Hematopoietic multipotent progenitor cell treated with erythropoietin and hydrocortisone succinate and interleukin-3 and kit ligand, for 6 days (in vitro differentiated cells): ENCODE measurements at regions not wholly inside any gene's neighbourhood (a gene's known extent, or its start where the extent isn't known, plus 50 kb on each side); places are given as distances from the start of the nearest gene placed in this dataset.

Experiments
- DNase-seq: peaks from one replicate; pipeline ENCODE4 v3.0.0-alpha.2; 2015

DNA sequence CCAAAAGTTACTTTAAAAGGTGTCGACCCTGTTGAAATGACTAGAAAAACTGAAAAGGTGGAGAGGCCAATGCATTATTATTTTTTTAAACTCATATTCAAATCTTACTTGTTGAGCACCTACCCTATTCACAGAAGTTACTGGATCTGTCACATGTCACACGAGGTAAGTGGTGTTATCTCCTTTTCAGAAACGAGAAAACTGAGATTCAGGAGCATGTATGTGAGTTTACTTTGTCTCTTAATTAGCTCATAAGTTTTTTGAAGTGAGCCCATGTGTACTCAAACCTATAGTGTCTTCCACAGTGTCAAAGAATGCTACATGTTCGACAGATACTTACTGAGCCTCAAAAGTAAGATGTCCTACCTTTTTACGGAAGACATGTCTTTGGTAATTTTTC is 81.8 kb upstream of the EGLN3 start:
- DNase-seq = no peak

DNA sequence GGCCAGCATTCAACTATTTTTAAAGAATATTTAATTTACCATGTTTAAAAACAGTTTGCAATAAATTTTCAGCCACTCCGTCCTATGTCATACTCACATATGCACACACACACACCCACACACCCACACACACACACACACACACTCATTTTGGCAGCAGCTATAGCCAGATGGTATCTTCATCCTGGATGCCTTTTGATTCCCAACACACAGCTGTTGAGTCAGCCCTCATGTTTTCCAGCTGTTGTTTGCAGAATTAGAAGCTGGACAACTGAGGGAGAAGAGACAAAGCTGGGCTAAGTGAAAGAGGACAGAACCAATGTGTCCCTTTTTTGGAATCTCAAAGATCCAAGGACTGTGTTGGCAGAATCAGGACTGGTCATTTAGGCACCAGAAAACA is 80.0 kb upstream of the EGLN3 start:
- no peak for DNase-seq

DNA sequence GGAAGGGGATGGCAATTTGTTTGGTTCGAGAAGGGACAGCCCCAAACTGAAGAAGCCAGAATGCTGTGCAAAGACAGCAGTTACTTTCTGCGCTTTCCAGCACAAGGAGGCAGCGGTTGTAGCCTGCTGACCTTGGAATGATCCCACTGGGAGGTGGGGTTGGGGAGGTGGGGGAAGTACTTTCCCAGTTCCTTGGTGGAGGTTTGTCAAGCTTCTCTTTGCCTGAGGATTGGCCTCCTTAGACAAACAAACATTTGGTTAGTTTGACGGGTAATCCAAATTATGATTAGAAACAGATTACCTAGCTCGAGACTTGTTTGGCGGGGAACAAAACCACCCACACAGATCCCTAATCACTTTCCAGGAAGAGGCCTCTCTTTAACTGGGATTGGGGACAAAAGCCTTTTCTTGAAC is 79.1 kb upstream of the EGLN3 start:
- no peak for DNase-seq

DNA sequence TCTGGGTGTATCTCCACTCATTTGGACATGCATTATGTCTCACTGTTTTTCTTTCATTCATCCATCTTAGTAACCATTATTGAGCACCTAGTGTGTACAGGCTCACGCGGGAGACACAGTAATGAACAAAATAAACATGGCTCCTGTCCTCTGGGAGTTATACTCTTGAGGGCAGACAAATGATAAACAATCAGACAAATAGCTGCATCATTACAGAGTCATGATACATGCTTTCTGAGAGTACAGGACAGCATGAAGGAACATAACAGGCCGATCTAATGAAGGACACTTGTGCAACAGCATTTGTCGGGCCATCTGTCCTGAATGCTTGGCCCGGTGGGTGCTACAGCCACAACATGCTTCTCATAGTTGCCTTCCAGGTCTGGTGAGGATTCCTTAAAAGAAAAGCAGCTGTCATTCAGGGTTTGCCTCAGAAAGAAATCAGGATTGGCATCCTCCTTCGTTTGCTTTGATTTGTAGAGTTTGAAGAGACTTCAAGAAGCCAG is 77.2 kb upstream of the EGLN3 start:
- no peak for DNase-seq

DNA sequence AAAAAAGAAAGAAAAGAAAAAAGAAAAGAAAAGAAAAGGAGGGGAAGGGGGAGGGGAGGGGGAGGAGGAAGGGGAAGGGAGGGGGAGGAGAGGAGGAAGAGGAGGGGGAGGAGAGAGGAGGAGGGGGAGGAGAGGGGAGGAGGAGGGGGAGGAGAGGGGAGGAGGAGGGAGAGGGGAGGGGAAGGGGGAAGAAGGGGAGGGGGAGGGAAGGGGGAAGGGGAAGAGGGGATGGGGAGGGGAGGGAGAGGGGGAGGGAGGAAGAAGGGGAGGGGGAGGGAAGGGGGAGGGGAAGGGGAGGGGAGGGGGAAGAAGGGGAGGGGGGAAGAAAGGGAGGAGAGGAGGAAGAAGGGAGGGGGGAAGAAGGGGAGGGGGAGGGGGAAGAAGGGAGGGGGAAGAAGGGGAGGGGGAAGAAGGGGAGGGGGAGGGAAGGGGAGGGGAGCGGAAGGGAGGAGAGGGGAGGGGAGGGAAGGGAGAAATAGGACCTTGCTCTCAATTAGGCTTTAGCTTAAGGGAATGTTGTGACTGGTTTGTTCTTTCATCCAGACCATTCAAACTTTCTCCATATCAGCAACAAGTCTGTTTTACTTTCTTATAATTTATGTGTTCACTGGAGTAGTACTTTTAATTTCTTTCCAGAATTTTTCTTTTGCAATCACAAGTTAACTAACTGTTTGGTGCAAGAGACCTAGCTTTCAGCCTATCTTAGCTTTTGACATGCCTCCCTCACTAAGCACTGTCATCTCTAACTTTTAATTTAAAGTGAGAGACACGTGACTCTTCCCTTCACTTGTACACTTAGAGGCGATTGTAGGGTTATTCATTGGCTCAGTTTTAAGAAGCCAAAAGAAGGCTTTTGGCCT is 76.5 kb upstream of the EGLN3 start:
- DNase-seq = no peak

DNA sequence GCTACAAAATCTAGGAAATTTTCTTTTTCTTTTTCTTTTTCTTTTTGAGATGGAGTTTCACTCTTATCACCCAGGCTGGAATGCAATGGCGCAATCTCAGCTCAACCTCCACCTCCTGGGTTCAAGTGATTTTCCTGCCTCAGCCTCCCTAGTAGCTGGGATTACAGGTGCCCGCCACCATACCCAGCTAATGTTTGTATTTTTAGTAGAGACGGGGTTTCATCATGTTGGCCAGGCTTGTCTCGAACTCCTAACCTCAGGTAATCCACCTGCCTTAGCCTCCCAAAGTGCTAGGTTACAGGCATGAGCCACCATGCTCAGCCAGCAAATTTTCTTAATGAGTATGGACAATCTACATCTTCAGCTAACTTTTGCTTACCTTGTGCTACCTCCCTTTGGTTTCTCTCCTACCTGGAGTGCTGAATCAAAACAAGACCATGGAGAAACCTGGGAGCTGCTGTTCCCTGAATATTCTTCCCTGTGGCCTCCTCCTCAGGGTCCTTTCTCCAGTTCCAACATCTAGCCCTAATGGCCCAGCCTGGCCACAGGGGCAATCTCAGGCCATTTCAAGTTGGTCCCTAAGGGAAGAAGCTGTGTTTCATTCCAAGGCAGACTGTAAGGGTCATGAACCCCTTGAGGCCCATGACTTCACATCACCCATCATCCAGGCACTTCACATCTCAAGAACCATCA is 74.6 kb upstream of the EGLN3 start:
- DNase-seq = no peak

DNA sequence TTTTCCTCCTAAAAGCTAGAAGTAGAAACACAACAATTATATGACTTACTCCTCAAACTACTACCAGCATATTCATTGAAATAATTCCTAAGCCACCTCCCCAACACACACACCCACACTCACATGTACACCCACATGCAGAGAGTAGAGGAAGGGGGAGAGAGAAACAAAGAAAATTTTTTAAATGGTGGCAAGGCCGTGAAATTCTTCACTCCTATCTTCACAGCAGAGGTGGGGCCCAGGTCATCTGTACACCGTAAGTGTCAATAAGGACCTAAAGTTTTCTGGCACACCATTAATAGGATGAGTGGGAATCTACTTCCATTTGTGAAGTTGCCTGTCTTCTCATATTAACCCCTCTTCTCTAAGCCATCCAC is 73.9 kb upstream of the EGLN3 start:
- no peak for DNase-seq

DNA sequence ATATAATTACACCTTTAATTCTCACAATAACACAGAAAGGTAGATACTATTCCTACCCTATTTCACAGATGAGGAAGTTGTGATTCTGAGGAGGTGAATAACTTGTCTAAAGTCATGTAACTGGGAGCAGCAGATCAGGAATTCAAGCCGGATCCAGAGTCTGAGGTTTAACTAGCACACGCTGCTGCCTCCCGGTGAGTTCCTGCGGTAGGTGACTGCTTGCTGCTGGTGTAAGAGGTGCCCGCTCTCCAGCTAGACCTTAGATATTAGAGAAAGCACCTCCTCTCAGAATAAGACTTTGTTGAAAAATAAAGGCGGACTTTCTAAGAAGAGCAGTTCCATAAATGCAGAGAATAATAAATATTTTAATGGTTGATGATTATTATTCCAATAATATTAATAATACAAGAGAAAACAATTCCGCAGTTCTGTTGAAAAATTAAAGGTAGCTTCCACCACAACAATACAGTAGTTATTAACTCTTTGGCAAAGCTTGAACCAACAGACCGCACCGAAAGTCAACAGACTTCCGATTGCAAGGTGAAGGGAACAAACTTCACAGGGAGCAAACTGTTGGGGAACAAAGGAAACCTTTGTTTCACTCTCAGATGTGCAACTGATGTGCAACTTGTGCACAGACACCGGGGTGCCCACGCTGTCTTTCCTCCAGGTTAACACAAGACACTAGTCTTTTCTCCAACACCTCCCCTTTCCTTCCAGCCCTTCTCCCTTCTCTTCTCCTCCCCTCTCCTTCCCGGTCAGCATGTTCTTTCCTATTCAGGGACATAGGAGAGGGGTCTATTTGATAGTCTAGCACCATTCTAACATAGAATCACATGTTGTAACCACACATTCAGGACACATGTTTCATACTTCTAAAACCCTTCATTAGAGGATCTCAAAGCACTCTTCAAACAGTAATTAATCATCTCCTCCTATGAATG is 73.2 kb upstream of the EGLN3 start:
- DNase-seq = no peak

DNA sequence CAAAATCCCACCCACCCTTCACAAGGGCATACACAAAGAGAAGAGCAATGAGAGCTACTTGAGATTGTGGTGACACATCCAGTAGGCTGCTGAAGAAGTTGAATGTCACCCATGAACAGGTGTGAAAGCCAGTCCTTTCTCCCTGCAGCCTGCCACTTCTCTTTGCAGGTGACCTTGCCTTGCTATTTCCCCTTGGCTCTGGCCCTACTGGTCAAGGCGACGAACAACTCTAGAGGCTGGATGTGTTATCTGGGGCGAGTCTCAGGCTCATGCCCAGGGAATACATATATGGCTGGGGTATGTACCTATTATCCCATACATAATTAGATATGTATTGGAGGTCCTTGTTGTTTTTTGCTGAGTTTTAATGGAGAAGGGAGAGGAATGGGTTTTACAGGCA is 70.2 kb upstream of the EGLN3 start:
- DNase-seq = no peak

DNA sequence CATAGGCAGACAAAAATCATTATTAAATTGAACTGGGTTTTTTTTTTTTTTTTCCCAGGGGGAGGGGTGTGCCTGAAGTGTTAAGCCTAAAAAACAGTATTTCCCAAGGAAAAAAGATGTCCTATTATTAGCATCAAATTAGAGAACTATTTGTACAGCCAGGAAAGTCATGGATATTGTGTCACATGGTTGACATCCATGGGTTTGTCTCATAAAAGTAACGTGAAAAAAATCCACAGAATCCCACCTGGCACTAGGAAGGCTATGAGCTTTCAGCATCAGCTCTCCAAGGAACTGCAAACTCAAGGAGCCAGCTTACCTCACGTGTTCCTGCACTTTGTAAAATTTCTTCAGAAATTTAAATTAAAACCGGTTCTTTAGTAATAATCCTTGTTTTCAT is 69.1 kb upstream of the EGLN3 start:
- no peak for DNase-seq

DNA sequence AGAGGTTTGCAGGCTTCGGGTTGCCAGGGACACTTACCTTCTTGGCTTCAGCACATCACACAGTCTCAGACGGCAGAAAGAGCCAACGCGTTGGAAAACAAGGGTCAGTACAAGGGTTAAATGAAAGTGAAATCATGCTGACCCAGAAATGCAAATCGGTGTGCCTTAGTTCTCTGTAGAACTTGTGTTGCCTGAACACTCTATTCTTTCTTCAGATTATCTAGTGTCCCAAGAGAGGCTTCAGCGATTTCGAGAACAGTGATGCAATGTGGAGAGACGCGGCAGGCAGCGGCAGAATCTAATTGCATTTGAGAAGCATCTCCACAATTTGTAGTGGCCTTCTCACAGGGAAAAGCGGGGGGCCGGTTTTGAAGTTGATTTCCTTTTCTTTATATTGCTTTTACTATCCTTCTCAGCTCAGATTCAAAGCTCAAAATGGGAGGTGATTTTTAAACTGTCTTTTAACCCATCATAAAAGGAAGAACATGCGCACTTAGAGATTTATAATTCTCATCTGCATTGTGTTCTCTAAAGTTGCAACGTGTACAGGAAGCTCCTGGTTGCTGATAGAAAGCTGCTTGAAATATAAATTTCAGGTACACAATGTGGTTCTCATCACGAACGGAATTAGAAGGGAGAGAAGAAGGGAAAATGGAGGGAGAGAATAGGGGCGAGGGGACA is 67.8 kb upstream of the EGLN3 start:
- DNase-seq = no peak

DNA sequence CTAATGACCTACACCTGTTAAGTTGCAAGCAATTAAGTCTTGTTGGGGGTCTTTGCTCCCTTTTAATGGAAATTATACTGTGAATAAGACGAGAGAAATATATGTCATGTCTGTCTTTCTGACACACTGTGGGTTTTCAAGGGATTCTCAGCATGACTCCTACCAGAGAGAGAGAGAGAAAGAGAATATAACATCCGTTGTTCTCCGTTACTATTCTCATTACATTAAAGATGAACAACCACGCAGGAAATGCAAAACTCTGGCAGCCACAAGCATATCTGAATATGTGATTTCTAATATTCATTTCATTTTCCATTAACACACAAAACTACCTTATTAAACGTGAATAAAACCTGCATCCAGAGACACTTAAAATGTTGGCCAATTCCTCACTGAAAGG is 67.3 kb upstream of the EGLN3 start:
- DNase-seq = no peak

DNA sequence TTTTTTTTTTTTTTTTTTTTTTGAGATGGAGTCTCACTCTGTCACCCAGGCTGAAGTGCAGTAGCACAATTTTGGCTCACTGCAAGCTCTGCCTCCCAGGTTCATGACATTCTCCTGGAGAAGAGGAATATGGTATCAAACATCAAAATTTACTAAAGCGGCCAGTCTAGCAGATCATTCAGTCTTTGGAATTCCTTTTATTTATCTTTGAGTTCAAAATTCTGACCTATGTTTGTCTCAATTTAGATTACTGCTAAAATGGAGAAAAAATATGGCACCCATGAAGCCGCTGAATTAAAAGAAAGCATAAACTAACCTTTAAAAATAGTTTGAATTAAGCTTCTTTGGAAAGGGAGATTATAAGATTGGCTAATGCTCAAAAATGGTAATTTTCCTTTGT is 64.5 kb upstream of the EGLN3 start:
- DNase-seq = no peak

DNA sequence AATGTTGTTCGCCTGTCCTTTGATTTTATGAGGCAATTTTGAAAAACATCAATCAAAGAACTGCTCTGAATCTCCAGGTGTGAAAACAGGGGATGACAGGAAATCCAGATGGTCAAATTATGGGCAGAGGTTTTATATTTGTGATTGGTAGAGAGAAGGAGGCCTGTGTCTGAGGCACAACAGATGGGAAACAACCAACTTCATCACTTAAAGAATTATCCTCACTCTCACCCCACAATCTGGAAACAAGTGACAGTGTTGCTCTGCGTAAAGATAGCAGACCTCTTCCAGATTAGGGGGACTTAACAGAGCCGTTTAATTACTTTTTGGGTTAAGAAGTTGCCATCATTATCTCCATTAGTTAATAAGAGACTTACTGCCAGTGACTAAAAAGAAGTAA is 64.1 kb upstream of the EGLN3 start:
- DNase-seq = no peak

DNA sequence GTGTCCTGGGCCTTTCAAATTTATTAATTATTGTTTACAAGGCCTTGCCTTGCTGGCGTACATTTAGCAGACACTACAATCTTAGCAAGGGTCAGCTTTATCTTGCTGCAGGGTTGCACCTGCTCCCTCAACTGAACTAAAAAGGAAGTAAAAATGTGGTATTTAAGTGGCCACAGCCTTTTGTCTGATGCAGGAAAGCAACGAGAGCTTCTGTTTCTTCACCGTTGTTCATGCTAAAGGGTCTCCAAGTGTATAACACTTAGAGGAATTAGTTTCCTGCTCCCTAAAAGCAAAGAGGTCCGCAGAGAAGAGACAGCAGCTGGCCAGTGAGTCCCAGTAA is 62.8 kb upstream of the EGLN3 start:
- DNase-seq = peak; percentile 67

DNA sequence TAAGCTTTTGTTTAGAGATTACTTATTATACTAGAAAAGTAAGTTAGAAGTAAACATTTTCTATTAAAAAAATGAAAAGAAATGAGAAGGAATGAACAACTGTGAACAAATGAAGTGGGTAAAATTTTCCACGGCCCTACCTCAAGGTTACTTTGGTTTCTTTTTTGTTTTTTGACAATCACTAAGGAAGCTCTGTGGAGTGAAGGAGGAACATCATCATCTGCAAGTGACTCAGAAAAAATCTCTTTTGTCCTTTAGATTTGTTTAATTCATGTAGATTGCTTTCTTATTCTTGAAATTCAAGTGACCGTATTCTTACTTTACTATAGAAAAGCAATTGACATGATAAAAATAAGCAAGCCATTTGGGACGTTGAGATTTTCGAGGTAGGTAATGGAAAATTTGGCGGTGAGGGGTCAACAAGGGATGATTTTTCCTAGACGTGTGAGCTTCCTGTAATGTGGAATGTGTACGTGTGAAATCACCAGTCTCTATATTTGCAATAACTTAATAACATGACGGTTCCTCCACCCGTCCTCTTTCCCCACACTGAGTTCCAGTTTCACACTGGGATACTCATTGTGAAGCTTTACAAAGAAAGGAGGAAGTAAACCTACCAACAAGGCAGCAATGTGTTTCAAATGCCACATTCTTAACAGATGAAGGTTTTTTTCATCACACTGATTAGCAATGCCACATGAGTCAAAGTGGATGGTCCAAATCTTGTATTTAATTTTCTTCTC is 62.3 kb upstream of the EGLN3 start:
- DNase-seq = peak; percentile 68

DNA sequence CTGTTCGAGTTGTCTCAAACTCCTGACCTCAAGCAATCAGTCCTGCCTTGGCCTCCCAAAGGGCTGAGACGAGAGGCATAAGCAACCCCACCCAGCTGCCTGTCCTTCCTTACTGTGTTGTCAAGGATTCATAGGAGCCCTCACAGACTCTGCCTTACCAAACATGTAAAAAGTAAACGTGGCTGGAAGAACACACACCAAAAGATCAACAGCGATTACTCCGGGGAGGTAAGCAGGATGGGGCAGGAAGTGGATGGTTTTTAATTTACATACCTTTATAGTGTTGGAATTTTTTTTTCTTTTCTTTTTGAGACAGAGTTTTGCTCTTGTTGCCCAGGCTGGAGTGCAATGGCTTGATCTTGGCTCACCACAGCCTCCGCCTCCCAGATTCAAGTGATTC is 61.5 kb upstream of the EGLN3 start:
- no peak for DNase-seq

DNA sequence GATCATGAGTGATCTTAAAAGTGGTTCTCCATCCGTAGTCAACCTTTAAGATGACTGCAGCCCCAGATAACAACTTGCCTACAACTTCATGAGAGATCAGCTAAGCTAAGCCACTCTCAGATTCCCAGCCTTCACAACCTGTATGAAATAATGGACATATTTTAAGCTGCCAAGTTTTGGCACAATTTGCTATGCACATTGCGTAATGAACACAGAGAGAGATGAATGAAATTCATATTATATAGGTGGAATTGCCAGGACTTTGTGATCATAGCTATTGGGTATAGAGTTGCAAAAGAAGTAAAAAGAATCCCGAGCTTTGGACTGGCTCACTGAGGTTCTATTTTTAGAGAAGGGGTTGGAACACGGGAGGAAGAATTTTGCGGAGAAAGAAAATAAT is 59.1 kb upstream of the EGLN3 start:
- DNase-seq = no peak

DNA sequence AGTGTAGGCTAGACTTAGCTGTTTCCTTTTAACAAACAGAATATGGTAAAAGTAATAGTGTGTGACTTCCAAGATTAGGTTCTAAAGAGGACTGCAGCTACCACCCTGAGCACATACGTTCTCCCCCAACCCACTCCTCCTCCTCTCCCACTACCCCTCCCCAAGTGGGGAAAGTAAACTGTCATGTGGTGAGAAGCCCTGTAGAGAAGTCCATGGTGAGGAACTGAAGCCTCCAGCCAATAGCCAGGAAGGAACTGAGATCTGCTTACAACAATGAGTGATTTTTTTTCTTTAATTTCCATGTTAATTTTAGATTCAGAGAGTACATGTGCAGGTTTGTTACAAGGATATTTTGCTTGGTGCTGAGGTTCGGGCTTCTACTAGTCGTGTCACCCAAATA is 57.0 kb upstream of the EGLN3 start:
- no peak for DNase-seq

DNA sequence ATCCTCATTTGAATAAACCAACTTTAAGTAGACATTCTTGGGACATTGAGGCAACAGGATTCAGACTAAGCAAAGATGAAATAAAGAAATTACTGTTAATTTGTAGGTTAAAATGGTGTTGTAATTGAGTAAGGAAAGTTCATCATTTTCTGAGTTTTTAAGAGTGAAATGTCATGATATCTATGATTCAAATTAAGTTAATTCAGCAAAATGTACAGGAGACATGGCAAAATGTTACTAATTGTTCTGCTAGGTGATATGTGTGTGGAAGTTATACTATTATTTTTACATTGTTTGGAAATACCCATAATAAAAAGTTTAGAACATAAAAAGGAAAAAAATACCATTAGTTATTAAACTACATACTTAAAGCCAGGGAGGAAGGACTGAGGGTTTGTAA is 55.0 kb upstream of the EGLN3 start:
- DNase-seq = no peak

DNA sequence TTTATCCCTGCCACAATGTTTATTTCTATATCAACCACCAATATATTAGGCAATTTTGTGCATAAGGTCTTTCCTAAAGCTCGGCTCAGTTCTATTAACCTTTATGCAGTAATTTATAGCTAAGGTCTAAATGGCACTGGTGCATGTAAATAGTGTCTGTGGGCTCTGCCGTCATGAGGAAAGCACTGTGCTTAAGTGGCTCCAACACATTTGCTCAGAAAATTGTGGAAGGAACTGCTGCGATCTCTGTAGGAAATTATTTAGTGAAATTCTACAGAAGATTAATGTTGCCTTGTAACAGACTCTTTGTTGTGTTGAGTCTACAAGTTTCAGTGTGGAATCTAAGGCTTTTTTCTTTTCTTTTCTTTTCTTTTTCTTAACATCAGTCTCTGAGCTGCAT is 54.0 kb upstream of the EGLN3 start:
- DNase-seq = no peak

DNA sequence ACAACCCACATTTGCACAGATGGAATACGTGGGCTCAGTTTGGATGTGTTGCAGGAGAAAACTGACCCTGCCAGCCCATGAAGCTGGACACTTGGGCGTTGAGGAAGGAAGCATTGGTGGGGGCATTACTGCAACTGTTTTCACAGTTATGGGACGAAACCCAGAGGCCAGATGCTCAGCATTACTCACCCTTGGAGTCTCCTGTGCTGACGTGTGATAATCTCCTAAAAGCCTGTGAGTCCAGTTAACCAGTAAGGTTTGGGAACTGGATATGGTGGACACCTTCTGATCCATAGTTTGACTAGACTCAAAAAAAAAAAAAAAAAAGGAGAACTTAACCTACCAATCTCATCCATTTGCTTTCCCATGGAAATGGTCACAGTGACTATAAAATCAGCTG is 52.8 kb upstream of the EGLN3 start:
- DNase-seq = no peak
